ENCODE measurements at regions not wholly inside any gene's neighbourhood (a gene's known extent, or its start where the extent isn't known, plus 50 kb on each side); places are given as distances from the start of the nearest gene placed in this dataset.

DNA sequence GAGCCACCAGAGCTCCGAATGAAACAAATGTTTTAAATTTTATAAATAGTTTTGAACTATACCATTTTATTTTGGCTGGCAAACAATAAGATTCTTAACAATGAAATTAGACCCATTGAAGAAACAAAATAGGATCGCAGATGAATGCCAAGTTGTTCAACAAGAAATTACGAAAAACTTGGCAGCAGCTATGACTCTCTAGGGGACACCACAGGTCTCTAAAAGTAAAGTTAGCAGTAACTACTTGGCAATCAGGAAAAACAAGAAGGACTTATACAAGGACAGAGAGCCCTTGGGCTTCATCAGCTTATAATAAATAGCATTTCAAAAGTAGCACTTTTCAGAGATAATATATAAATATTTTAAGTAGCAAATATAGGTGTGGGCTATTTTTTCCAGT, 603.8 kb upstream of the PSMD7 start:
- TF ChIP-seq, protein P1, sequence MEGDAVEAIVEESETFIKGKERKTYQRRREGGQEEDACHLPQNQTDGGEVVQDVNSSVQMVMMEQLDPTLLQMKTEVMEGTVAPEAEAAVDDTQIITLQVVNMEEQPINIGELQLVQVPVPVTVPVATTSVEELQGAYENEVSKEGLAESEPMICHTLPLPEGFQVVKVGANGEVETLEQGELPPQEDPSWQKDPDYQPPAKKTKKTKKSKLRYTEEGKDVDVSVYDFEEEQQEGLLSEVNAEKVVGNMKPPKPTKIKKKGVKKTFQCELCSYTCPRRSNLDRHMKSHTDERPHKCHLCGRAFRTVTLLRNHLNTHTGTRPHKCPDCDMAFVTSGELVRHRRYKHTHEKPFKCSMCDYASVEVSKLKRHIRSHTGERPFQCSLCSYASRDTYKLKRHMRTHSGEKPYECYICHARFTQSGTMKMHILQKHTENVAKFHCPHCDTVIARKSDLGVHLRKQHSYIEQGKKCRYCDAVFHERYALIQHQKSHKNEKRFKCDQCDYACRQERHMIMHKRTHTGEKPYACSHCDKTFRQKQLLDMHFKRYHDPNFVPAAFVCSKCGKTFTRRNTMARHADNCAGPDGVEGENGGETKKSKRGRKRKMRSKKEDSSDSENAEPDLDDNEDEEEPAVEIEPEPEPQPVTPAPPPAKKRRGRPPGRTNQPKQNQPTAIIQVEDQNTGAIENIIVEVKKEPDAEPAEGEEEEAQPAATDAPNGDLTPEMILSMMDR (IDR thresholded peaks at IDR 0.05; ENCODE audit: low read depth, low read length) = no peak
- TF ChIP-seq EZH2phosphoT487 (IDR thresholded peaks at IDR 0.05; ENCODE audit: low read depth) = no peak
